ENCODE measurements at regions not wholly inside any gene's neighbourhood (a gene's known extent, or its start where the extent isn't known, plus 50 kb on each side); places are given as distances from the start of the nearest gene placed in this dataset.

GRCh38 chr2:198817536-198817935 lies 640.2 kb downstream of the SATB2 start:
- Histone ChIP-seq H3K27me3 (no peaks in the 10 kb centered on the region), H4K20me1 (ENCODE audit: insufficient read depth, poor library complexity, severe bottlenecking) (no peaks in the 10 kb centered on the region), H3K27ac (no peak overlapping the region), H3K9me2 (replicated peaks; ENCODE audit: insufficient read depth) (no peaks in the 10 kb centered on the region), H3K4me2 (no peak overlapping the region), H3K36me3 (replicated peaks; ENCODE audit: insufficient read depth, low read depth) (no peaks in the 10 kb centered on the region), H3K9me3 (ENCODE audit: low read depth) (no peaks in the 10 kb centered on the region), H3K79me2 (no peaks in the 10 kb centered on the region), H2AFZ (no peak overlapping the region), H3K4me3 (no peak overlapping the region), H3K4me1 (ENCODE audit: insufficient read depth) (no peaks in the 10 kb centered on the region)
- DNase-seq (ENCODE audit: low spot score) = no peak
- WGBS (ENCODE audit: low lambda C conversion rate, missing lambda C conversion rate) = 87% methylated on average over 1 of the region's 1 CpG
- TF ChIP-seq EZH2 (IDR thresholded peaks at IDR 0.05; ENCODE audit: borderline replicate concordance) (no peak), EZH2phosphoT487 (IDR thresholded peaks at IDR 0.05; ENCODE audit: low read depth, severe bottlenecking, unreplicated experiment) (no peak)
- TF ChIP-seq, protein P1, sequence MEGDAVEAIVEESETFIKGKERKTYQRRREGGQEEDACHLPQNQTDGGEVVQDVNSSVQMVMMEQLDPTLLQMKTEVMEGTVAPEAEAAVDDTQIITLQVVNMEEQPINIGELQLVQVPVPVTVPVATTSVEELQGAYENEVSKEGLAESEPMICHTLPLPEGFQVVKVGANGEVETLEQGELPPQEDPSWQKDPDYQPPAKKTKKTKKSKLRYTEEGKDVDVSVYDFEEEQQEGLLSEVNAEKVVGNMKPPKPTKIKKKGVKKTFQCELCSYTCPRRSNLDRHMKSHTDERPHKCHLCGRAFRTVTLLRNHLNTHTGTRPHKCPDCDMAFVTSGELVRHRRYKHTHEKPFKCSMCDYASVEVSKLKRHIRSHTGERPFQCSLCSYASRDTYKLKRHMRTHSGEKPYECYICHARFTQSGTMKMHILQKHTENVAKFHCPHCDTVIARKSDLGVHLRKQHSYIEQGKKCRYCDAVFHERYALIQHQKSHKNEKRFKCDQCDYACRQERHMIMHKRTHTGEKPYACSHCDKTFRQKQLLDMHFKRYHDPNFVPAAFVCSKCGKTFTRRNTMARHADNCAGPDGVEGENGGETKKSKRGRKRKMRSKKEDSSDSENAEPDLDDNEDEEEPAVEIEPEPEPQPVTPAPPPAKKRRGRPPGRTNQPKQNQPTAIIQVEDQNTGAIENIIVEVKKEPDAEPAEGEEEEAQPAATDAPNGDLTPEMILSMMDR (IDR thresholded peaks at IDR 0.05; ENCODE audit: poor library complexity) = no peak

GRCh38 chr2:198815626-198816025 lies 642.1 kb downstream of the SATB2 start:
- no peaks in the 10 kb centered on the region for H3K27me3 ChIP-seq
- no peaks in the 10 kb centered on the region for H3K4me1 ChIP-seq (ENCODE audit: insufficient read depth)
- TF ChIP-seq EZH2 (IDR thresholded peaks at IDR 0.05; ENCODE audit: borderline replicate concordance) (no peak), EZH2phosphoT487 (IDR thresholded peaks at IDR 0.05; ENCODE audit: low read depth, severe bottlenecking, unreplicated experiment) (no peak)
- TF ChIP-seq, protein P1 (IDR thresholded peaks at IDR 0.05; ENCODE audit: poor library complexity) = no peak
- no peak for DNase-seq (ENCODE audit: low spot score)
- no peak overlapping the region for H2AFZ ChIP-seq
- no peaks in the 10 kb centered on the region for H3K79me2 ChIP-seq
- no peaks in the 10 kb centered on the region for H3K9me3 ChIP-seq (ENCODE audit: low read depth)
- H3K27ac ChIP-seq = no peak overlapping the region
- 86% methylated on average over 4 of the region's 4 CpGs for WGBS (ENCODE audit: low lambda C conversion rate, missing lambda C conversion rate)
- no peak overlapping the region for H3K4me3 ChIP-seq
- H3K4me2 ChIP-seq = no peak overlapping the region
- no peaks in the 10 kb centered on the region for H3K9me2 ChIP-seq (replicated peaks; ENCODE audit: insufficient read depth)
- H4K20me1 ChIP-seq (ENCODE audit: insufficient read depth, poor library complexity, severe bottlenecking) = no peaks in the 10 kb centered on the region
- H3K36me3 ChIP-seq (replicated peaks; ENCODE audit: insufficient read depth, low read depth) = no peaks in the 10 kb centered on the region

- DNase-seq (ENCODE audit: low spot score) = no peak
- TF ChIP-seq, protein P1 (IDR thresholded peaks at IDR 0.05; ENCODE audit: poor library complexity) = no peak
- no peak for TF ChIP-seq EZH2phosphoT487 (IDR thresholded peaks at IDR 0.05; ENCODE audit: low read depth, severe bottlenecking, unreplicated experiment)
- no peak for TF ChIP-seq EZH2 (IDR thresholded peaks at IDR 0.05; ENCODE audit: borderline replicate concordance)
Measured at GRCh38 chr2:198811198-198811597, 646.5 kb downstream of the SATB2 start.

GRCh38 chr2:198809976-198810375 lies 647.8 kb downstream of the SATB2 start:
- H2AFZ ChIP-seq = no peak overlapping the region
- H3K4me1 ChIP-seq (ENCODE audit: insufficient read depth) = no peaks in the 10 kb centered on the region
- H3K36me3 ChIP-seq (replicated peaks; ENCODE audit: insufficient read depth, low read depth) = no peaks in the 10 kb centered on the region
- TF ChIP-seq EZH2 (IDR thresholded peaks at IDR 0.05; ENCODE audit: borderline replicate concordance) (no peak), EZH2phosphoT487 (IDR thresholded peaks at IDR 0.05; ENCODE audit: low read depth, severe bottlenecking, unreplicated experiment) (no peak)
- TF ChIP-seq, protein P1 (IDR thresholded peaks at IDR 0.05; ENCODE audit: poor library complexity) = no peak
- H3K9me3 ChIP-seq (ENCODE audit: low read depth) = no peaks in the 10 kb centered on the region
- 89% methylated on average over 3 of the region's 3 CpGs for WGBS (ENCODE audit: low lambda C conversion rate, missing lambda C conversion rate)
- no peaks in the 10 kb centered on the region for H3K79me2 ChIP-seq
- H3K27ac ChIP-seq = no peak overlapping the region
- H3K27me3 ChIP-seq = no peaks in the 10 kb centered on the region
- no peak for DNase-seq (ENCODE audit: low spot score)
- no peak overlapping the region for H3K4me2 ChIP-seq
- H3K4me3 ChIP-seq = no peak overlapping the region
- H3K9me2 ChIP-seq (replicated peaks; ENCODE audit: insufficient read depth) = no peaks in the 10 kb centered on the region
- H4K20me1 ChIP-seq (ENCODE audit: insufficient read depth, poor library complexity, severe bottlenecking) = no peaks in the 10 kb centered on the region

More at GRCh38 chr2:198811198-198811597, 646.5 kb downstream of the SATB2 start:
- Histone ChIP-seq H3K4me2 (no peak overlapping the region), H3K4me3 (no peak overlapping the region), H3K79me2 (no peaks in the 10 kb centered on the region), H3K36me3 (replicated peaks; ENCODE audit: insufficient read depth, low read depth) (no peaks in the 10 kb centered on the region), H3K9me2 (replicated peaks; ENCODE audit: insufficient read depth) (no peaks in the 10 kb centered on the region), H3K27me3 (no peaks in the 10 kb centered on the region), H4K20me1 (ENCODE audit: insufficient read depth, poor library complexity, severe bottlenecking) (no peaks in the 10 kb centered on the region), H2AFZ (no peak overlapping the region), H3K27ac (no peak overlapping the region), H3K9me3 (ENCODE audit: low read depth) (no peaks in the 10 kb centered on the region), H3K4me1 (ENCODE audit: insufficient read depth) (no peaks in the 10 kb centered on the region)
- 73% methylated on average over 3 of the region's 3 CpGs for WGBS (ENCODE audit: low lambda C conversion rate, missing lambda C conversion rate)

Data from hepatocyte (in vitro differentiated cells).